ENCODE measurements at regions not wholly inside any gene's neighbourhood (a gene's known extent, or its start where the extent isn't known, plus 50 kb on each side); places are given as distances from the start of the nearest gene placed in this dataset.

DNA sequence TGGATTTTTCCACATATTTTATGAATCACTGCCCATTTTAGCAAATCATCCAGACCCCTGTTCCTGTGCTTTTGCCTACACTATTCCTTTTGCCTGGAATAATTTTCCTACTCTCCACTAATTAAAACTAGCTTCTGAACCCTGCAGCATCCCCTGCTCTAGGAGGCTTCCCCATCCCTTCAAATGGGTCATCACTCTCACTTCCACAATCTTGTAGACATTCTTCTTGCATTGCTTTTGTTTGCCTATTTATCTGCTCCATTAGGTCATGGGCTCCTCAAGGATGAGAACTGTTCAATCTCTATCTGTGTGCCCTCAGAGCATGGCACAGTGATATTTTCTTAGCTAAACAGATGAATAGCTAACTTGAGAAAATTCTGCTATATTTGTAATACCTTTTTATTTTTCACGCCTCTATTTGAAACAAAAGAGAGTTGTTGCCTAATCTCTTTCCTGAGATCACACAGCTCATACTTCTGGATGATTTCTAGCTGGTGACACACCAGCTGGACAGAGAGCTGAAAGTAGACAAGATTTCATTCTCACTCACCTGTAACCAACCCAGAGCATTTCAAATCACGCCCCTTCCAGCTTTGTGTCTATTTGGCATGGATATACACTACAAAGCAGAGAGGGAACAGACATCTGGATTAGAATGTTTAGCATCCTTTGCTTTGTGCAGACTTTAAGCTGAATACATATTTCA, 466.0 kb downstream of the FOXO1 start:
- no peak for DNase-seq

- no peak for DNase-seq
Measured at GRCh38 chr13:40204246-40204645, 462.2 kb downstream of the FOXO1 start.

- DNase-seq = no peak
Measured at GRCh38 chr13:40205771-40206240, 460.6 kb downstream of the FOXO1 start.

DNA sequence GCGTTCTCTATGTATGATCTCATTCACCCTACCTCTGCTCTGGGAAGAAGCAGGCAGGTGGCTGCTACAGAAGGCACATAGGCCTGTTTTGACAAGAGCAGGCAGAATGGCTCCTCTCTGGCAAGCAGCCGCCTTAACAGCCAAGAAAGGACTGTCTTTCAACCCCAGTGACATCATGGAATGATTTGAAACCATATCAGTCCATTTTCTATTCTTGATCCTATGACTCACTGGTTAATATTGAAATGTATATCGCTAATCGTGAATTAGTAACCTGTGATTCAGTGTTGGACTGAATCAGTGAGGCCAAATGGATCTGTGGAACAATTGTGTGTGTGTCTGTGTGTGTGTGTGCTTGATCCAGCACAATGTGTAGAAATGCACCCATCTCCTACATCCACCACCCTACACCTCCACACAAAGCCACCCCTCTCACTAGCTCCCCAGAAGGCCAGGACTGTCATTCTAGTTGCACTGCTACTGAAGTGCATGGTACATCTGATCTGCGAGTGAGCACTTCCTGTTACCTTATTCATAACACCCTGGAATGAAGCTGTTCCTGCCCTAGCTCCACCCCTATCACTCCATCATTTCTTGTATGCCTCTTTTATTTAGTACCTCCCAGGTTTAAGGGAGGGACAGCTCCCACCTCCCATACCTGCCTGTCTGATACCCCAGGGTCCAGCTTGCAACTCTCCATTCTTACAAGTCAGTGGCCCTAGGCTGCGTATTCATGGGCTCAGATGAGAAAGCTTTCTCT, 460.0 kb downstream of the FOXO1 start:
- DNase-seq = no peak

- no peak for DNase-seq
Measured at GRCh38 chr13:40207001-40207478, 459.4 kb downstream of the FOXO1 start.

GRCh38 chr13:40208517-40208916, 457.9 kb downstream of the FOXO1 start:
- no peak for DNase-seq

DNA sequence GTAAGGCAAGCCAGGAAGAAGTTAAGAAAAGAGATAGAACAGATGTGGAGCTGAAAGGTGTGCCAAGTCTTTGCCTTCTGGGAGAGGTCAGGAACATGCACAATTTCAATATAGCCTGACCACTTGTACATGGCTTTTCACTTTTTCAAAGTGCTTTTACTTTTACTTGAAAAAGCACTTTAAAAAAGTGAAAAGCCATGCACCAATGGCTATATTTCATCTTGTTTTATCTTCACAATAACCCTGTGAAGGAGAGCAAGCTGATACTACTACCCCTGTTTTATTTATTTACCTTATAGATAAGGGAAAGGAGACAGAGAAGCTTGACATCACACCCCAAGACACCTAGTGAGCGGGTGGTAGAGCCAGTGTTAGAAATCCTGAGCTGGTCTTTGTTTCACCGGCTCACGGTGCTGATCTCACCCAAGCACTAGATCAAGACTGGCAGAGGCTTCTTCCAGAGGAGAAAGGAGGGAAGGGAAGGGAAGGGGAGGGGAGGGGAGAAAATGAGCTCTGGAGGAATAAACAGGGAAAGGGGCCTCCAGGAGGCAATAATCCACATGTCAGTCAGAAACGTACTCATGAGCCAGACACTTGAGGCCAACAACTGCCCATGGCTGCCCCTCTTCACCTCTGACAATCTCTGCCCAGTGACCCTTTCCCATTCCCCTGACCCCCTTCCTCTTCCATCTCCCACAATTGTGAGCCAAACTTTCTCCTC, 455.4 kb downstream of the FOXO1 start:
- no peak for DNase-seq

- DNase-seq = no peak
Measured at GRCh38 chr13:40211586-40211968, 454.9 kb downstream of the FOXO1 start.

DNA sequence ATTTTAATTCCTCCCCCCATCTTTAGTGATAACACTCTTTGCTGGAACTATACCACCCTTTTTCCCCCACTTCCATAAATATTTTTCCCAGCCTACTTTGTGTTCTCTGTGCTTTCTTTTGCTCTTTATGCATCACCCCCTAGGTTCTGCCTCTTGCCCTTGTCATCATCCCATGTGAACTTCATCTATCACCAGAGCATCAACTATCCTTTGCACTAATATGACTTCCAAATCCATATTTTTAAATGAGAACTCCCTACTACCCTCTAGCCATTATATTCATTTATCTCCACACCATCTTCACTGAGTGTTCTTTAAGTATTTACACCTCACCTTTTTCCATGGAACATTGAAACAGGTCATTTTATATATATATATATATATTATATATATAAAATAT, 452.7 kb downstream of the FOXO1 start:
- no peak for DNase-seq

- no peak for DNase-seq
Measured at GRCh38 chr13:40215311-40215710, 451.1 kb downstream of the FOXO1 start.

DNA sequence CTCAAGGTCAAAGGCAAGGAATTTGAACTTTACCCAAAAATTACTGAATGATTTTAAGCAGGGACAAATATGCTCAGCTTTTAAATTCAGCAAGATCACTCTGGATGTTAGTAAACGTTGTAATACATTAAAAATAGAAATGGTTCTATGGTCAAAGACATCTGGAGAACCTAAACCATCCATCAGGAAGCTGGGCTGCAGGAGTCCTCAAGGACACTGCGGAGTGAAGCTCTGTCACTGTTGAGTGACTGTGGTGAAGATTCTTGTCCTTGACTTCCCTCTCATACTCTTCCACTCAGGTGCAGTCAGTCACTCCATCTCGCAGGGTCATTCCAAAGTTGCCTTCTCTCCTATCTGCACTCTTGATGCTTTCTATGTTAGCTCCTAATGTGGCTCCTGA, 450.7 kb downstream of the FOXO1 start:
- no peak for DNase-seq

GRCh38 chr13:40217675-40218074, 448.8 kb downstream of the FOXO1 start:
- DNase-seq = no peak

DNA sequence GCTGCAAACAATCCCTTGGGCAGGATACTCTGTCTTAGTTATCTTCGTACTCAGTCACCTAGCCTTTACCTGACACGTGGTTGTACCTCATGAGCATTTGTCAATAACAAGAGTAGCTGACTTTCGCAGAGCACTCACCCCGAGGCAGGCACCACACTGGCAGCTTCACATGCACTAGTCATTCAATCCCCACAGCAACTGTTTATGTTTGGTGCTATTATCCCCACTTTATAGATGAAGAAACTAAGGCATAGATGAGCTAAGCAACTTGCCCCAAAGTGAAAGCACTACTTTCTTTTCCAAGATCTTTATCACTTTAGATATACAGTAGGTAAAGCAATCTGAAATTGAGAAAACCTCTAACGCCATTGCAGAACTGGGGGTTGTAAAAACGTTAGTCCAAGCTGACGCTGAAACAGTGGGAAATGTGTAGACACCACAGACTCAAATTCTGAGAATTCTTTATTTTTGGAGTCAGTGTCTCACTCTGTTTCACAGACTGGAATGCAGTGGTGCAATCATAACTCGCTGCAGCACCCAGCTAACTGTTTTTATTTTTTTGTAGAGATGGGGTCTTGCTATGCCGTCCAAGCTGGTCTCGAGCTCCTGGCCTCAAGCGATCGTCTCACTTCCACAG, 446.0 kb downstream of the FOXO1 start:
- no peak for DNase-seq

GRCh38 chr13:40221131-40221459, 445.3 kb downstream of the FOXO1 start:
- no peak for DNase-seq

DNA sequence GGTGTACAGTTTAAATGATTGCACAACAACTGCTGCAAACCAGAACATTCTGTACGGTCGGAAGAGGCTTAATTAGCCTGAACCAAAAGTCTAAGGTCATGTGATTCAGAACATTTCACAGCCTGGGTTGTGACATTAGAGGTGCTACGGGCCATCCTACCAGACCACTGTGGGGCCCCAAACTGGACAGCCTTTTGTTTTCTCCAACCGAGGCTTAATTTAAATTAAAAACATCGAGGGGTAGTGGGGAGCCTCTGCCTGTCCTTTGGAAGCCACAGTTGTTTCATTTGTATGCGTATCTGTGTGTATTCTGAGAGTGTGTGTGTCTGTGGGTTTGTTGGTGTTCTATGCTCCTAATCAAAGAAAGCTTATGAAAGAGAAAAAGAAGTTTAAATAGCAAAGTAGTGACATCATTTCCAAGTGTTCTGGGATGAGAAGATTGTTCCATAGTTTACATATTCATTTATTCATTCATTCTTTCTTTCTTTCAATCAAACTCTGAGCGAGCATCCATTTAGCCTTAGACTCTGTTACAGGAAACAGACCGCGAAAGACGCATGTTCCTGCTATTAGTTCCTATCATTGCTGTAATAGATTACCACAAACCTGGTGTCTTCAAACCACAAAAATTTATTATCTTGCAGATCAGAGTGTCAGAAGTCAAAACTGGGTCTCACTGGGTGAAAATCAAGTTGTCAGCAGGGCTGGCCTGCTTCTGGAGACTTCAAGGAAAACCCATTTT, 444.8 kb downstream of the FOXO1 start:
- no peak for DNase-seq

GRCh38 chr13:40223585-40223984, 442.9 kb downstream of the FOXO1 start:
- no peak for DNase-seq

DNA sequence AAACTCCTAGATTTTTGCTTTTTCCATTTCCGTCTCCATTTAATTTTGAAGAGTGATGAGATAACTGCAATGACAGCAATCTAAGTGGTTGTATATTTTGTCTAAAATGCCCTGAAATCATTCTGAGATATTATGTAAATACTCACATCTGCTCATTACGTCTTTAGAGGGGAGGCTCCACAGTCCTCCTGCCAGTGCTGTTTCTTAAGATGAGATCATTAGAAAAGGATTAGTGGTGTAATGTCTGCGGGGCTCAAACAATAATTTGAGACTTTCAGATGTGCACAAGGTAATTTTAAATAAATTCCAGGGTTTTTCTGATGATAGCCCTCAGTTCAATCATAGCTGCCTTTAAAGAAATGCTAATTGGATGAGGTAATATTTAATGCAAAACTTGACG, 437.9 kb downstream of the FOXO1 start:
- no peak for DNase-seq

GRCh38 chr13:40228990-40229389, 437.5 kb downstream of the FOXO1 start:
- no peak for DNase-seq

DNA sequence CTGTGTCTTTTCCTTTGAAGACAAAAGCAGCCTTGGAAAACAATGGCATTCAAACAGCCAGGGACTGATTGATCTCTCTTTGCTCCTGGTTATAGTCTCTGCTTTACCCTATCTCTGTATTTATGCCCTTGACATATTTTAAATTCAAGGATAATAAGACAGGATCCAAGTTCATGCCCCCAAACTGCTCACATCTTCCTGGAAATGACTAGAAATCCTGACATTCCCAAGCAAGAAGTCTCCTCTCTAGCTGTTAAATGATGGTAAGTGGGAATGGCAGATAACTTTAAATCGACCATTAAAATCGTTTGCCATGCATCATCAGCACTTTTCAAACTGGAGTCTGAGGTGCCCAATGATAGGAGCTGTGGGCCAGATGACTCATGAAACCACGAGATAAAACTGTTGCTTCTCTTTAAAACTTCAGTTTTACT, 435.6 kb downstream of the FOXO1 start:
- no peak for DNase-seq

DNA sequence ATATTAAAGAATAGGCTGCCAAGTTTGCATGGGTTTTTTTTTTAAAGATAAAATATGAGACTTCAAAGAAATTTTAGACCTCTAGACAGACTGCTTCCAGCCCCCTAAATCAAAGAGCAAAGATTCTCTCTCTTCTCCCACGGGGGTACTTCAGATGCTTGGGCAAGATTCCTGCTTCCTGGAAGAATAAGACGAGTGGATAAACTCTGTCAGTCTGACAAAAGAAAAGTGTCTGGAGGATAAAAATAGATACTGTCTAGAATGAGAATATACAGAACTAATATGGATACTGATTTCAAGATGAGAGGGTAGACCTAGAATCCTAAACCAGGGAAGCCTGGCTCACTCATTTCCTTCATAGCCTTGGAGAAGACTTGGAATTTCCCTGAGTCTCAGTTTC, 435.1 kb downstream of the FOXO1 start:
- no peak for DNase-seq

- DNase-seq = no peak
Measured at GRCh38 chr13:40231751-40232150, 434.7 kb downstream of the FOXO1 start.

- DNase-seq = no peak
Measured at GRCh38 chr13:40232311-40233040, 434.0 kb downstream of the FOXO1 start.
